ENCODE measurements at regions not wholly inside any gene's neighbourhood (a gene's known extent, or its start where the extent isn't known, plus 50 kb on each side); places are given as distances from the start of the nearest gene placed in this dataset.

DNA sequence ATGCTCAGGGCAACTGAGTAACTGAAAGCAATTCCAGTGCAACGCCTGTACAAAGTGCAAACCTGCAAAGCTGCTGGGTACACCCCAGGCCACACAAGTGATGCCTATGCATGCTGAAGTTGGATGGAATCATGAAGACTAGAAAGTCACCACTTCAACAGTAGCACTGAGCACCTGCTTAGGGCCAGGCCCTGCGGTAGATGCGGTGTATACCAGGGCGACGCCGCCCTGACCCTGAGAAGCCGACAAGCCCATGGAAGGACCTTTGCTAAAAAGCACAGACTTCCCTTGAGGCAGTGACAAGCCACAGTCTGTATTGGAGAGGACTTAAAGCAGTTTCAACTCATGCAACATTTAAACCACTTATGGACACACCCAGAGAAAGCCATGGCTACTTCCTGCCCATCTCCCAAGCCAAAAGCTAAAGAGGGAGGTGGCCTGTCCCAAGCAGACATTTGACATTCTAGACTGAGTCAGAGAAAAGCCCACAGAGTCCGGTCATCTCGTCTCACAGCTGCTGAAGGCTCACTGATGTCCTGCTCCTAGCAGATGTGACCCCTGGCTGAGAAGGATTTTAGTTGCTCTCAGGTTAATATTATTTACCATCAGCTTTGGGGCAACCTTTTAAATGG is 843.9 kb upstream of the TMEM132C start:
- in situ Hi-C loops (cut with HindIII; ENCODE audit: low pct_unique_long_range_greater_than_20kb, low sequenced_read_pairs), result no loop called here
- no peak for DNase-seq (ENCODE audit: low read depth, low spot score)

DNA sequence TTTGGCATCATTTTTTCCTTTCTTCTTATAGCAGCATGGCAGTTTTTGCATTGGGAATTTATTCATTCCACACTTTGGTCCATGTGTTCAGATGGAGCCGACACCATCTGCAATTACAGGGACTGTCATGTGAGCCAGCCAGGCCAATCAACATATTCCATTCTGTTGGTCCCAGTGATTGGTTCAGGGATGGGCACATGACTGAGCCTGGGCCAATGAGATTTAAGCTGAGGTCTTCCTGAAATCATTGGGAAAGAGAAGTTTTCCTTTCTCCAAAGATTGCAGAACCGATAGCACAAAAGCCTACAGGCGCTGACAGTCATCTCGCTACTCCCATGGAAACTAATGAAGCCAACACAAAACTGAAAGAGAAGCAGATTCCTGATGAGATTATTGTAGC is 841.5 kb upstream of the TMEM132C start:
- DNase-seq (ENCODE audit: low read depth, low spot score), result no peak
- in situ Hi-C loops (cut with HindIII; ENCODE audit: low pct_unique_long_range_greater_than_20kb, low sequenced_read_pairs), result no loop called here

DNA sequence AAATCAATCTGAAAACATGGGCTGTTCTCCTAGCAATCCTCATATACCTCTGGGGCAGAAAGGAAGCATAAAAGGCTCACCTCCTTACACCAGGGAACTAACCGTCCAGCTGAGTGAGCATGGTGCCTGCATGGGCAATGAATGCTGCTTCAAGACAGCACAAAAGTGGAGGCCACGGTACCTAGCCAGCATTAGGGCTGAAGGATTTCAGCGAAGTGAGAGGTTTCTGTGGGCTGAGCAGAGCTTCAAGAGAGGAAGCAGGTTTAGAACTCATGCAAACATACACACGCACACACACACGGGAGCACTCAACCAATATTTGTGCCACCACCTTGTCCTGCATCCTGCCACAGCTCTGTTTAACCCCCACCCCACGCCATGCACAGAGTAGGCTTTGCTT is 838.5 kb upstream of the TMEM132C start:
- in situ Hi-C loops (cut with HindIII; ENCODE audit: low pct_unique_long_range_greater_than_20kb, low sequenced_read_pairs), result no loop called here
- DNase-seq (ENCODE audit: low read depth, low spot score), result no peak

DNA sequence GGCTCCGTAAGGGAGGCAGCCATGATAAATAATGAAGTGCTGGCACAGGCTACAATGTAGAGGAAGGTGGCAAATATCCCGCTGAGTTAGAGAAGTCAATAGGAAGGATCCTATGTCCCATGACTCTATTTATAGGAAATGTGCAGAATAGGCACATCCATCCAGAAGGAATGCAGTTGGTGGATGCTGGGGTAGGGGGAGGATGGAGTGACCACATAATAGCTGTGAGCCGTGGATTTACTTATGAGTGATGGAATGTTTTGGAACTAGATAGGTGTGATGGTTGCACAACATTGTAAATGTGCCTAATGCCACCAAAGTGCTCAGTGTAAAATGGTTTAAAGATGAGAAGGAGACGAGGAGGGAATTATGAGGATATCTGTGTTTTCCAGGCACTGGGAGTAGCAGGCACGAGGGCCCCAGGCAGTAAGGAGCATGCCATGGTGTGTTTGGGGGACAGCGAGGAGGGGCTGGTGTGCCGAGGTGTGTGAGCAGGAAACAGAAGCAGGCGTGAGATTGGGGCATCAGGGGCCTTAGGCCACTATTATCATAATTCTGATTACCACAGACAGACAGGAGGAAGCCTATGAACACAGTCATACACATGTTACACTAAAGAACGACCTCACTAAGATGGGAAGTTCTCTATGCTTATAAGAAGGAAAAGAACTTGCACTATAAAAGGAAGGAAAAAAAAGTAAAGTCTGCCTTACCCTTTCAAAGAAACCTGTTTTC is 837.3 kb upstream of the TMEM132C start:
- DNase-seq (ENCODE audit: low read depth, low spot score), result no peak
- in situ Hi-C loops (cut with HindIII; ENCODE audit: low pct_unique_long_range_greater_than_20kb, low sequenced_read_pairs), result no loop called here

DNA sequence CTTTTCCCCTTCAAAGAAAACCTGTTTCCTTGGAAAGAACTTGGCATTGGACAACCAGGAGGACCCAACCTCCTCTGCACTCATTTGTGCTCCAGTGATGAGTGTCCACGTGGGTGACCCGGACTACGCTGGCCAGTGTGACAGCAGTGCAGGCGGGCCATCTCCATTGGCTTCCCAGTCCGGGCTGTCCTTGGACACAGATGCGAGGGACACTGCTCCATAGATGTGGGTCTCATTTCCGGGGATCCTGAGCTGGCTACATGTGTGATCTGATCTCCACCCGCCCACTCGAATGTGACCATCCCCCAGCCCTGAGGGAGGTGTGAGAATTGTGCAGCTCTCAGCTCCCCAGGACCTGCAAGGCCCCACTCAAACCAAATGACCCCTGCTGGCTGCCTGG is 836.6 kb upstream of the TMEM132C start:
- DNase-seq (ENCODE audit: low read depth, low spot score), result no peak
- in situ Hi-C loops (cut with HindIII; ENCODE audit: low pct_unique_long_range_greater_than_20kb, low sequenced_read_pairs), result no loop called here

DNA sequence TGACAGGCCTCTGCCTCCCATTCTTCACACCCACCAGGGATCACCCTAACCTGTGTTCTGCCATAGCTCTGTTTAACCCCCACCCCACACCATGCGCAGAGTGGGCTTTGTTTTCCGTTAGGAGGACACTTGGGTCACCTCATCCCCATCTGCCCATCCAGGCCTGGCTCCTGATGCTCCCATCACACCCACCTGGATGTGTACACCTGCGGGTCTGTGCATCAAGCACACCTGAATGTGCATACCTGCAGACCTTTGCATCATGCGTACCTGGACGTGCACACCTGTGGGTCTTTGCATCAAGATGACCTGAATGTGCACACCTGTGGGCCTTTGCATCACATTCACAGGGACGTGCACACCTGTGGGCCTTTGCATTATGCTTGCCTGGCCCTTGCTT is 835.8 kb upstream of the TMEM132C start:
- in situ Hi-C loops (cut with HindIII; ENCODE audit: low pct_unique_long_range_greater_than_20kb, low sequenced_read_pairs), result no loop called here
- no peak for DNase-seq (ENCODE audit: low read depth, low spot score)

DNA sequence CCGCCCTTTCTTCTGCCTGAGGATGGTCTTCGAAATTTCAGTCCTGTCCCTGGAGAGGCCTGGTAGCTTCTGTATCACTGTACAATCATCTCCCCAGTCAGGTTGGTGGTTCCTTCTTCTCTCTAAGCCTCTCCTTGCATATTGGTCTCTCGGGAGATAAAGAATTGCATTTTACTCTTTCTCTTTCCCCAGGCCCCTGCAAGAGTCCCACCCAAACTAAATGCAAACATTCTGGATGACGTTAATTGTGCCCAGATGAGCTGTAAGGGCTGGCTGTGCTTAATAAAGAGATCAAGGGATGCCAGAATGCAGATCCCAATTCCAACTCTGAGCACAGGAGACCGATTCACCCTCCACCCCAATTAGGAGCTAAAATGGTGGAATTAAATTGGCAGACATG is 835.4 kb upstream of the TMEM132C start:
- in situ Hi-C loops (cut with HindIII; ENCODE audit: low pct_unique_long_range_greater_than_20kb, low sequenced_read_pairs), result no loop called here
- no peak for DNase-seq (ENCODE audit: low read depth, low spot score)

DNA sequence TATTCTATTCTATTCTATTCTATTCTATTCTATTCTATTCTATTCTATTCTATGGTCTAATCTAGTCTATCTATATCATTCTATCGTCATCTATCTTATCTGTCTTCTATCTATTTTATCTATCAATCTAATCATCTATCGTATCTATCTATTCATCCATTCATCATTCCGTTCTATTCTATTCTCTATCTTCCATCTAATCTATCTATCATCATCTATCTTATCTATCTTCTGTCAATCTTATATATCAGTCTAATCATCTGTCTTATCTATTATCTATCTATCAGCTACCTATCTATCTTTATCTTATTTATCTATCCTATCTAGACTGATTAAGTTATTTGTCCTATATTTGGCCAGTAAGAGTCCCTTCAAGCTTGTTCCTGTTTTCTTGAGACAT is 831.5 kb upstream of the TMEM132C start:
- DNase-seq (ENCODE audit: low read depth, low spot score), result no peak
- in situ Hi-C loops (cut with HindIII; ENCODE audit: low pct_unique_long_range_greater_than_20kb, low sequenced_read_pairs), result no loop called here

DNA sequence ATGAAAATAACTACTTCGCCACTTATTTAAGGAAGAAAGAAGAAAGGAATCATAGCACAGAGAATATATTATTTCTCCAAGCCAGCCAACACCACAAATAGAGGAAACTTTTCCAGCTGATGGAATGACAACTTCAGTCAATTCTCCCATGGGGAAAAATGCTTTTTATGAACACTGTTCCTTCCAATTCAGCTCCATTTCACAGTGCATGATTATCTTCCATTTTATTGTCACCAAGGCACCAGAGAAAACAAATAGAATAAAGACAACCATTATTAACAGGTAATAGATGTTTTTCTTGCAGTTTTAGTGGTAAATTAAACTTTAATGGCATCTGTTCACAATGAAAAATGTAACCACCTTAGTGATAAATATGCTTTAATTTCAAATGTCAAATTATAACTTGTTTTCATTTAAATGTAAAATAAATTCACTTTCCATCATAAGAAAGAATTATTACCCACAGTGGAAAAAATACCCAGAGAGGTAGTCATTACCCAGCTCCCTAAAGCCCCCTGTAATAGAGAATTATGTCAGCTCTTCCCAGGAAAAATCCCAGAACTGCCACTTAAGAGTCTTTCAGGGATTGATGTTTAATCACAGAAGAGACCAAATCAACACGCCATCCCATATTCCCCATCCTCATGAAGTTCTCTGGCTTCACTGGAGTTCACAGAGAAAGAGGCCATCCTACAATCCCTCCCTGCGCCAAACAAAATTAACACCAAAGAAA is 828.3 kb upstream of the TMEM132C start:
- in situ Hi-C loops (cut with HindIII; ENCODE audit: low pct_unique_long_range_greater_than_20kb, low sequenced_read_pairs), result no loop called here
- DNase-seq (ENCODE audit: low read depth, low spot score), result no peak

DNA sequence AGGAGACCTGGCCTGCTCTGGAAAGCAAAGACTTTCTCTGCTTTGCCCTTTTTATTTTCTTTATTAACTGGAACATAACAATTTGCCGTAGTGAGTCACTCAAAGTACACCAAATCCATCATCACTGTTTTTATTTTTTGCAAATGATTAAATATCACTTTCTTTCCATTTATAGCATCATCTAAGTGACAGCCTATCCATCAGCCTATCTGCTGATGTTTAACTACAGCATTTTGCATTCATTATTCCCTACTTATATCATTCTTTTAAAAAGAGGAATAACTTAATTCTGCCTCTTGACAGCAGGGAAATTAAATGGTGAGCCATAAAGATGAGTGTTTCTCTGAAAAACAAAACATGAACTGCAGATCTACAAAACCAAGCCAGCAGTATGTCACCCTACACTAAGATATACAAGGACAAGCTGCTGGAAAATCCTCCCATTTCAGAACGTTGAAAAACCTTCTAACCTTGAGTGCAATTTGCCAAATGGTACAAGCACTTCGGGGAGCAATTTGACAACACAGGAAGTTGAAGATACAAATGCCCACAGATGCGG is 821.3 kb upstream of the TMEM132C start:
- DNase-seq (ENCODE audit: low read depth, low spot score), result no peak
- in situ Hi-C loops (cut with HindIII; ENCODE audit: low pct_unique_long_range_greater_than_20kb, low sequenced_read_pairs), result no loop called here

DNA sequence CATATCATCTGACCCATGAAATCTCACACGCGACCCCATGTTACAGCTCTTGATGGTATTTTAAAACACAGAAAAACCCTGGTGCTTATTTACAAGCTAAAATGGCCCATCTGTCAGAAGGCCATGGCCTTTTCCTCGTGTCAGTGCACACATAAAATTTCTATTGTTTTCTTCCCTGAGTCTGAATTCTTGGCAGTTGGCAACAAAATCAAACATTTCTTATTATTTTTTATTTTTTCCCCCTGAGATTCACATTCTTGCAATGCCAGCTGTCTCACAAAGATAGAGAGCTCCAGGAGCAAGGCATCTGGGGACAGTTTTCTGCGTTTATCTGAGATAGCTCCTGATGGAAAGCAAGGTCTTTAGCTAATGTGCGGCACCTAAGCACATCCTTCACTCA is 818.1 kb upstream of the TMEM132C start:
- no peak for DNase-seq (ENCODE audit: low read depth, low spot score)
- in situ Hi-C loops (cut with HindIII; ENCODE audit: low pct_unique_long_range_greater_than_20kb, low sequenced_read_pairs), result no loop called here

DNA sequence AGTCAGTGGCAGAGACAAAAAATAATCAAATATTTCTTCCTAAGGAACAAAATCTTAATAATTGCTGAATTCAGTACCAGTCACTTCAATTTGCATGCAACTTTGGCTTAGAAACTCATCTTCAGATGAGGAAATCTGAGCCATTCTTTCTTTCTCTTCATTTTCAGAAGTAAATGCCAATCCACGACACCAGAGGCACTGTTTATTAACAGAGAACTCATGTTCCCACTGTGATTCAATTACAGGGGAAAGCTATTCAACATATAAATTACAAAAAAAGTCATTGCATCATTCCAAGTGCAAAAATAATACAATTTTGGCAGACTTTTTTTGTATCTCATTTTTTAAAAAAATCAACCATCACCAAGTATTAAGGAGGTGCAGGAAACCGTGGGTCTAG is 816.1 kb upstream of the TMEM132C start:
- no peak for DNase-seq (ENCODE audit: low read depth, low spot score)
- in situ Hi-C loops (cut with HindIII; ENCODE audit: low pct_unique_long_range_greater_than_20kb, low sequenced_read_pairs), result no loop called here

DNA sequence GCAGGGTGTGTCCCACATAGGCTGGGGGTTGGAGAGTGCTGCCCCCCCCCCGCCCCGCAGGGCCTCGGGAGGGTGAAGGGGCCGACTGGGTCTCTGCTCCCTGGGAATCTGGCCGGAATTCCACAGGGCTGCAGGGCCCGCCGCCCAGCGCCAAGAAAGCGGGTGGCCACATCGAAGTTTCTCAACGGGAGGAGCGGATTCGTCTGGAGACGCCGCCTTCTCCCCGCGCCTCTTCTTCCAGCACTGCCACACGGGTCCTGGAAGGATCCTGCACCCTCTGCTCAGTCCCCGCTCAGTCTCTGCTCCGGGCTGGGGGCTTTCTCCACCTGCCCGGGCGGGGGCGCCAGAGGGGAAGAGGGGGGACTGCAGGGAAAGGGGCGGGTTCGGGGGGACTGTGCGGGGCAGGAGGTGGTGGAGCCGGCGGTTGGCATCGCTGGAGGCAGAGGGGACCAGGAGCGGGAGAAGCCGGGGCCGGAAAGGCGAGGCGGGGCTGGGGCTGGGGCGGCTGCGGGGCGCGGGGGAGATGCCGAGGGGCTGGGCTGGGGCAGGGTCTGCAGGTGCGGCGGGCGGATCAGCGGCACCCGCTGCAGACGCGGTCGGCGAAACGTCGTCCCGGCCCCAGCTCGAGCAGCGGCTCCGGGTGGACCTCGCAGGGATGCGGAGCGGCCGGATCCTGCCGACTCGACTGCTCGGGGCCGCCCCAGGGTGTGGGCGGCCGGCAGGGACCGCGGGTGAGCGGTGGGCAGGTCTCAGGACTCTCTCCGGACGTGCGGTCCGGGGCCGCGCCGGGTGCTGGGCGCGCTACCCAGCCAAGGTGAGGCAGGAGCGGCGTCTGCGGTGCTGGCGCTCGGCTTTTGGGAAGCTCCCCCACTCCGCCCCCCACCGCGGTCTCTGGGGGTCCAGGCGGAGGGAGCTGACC is 811.4 kb upstream of the TMEM132C start:
- DNase-seq (ENCODE audit: low read depth, low spot score), result no peak
- in situ Hi-C loops (cut with HindIII; ENCODE audit: low pct_unique_long_range_greater_than_20kb, low sequenced_read_pairs), result no loop called here

DNA sequence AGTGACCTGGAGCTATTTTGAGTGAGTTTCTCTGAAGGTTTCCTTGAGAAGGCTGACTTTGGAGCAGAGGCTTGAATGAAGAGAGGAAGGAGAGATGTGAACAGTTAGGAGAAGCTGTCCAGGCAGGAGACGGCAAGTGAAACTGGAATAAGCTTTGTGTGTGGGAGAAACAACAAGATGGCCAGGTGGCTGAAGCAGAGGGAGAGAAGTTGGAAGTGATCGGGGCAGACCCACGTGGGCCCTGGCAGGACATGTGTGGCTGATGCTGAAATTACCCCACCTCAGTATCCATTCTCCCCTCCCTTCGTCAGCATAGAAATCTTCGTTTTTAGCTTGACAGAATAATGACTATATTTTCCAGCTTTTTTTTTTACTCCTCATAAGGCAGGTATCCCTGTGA is 809.2 kb upstream of the TMEM132C start:
- in situ Hi-C loops (cut with HindIII; ENCODE audit: low pct_unique_long_range_greater_than_20kb, low sequenced_read_pairs), result no loop called here
- DNase-seq (ENCODE audit: low read depth, low spot score), result no peak

DNA sequence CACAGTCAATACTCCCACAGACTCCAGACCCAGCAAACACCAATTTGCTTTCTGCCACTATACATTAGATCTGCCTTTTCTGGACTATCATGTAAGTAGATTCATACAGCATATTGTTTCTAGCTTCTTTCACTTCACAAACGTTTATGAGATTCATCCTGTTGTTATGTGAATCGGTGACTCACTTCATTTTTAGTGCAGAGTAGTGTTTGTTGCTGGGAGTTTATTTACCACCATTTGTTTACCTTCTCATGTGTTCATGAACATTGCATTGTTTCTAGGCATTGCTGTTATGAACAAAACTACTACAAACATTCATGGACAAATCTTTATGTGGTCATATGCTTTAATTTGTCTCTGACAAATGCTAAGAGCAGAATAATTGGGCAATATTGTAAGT is 807.8 kb upstream of the TMEM132C start:
- in situ Hi-C loops (cut with HindIII; ENCODE audit: low pct_unique_long_range_greater_than_20kb, low sequenced_read_pairs), result no loop called here
- DNase-seq (ENCODE audit: low read depth, low spot score), result no peak

DNA sequence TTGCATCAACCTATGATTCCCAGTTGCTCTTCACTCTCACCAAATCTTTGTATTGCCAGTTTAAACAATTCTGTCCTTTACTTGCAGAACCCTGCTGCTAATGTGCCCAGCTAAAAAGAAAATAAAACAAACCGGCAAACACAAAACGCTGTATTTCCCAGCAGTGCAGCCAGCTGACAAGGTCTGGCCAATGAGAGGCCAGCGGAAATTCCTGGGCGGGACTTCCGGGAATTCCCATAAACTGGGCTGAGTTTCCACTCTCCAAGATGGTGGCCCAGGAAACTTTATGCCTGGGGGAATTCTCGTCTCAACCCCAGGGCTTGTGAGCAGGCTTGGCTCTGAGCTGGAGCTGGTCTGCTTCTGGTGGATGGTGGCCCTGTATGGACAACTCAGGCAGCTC is 807.3 kb upstream of the TMEM132C start:
- in situ Hi-C loops (cut with HindIII; ENCODE audit: low pct_unique_long_range_greater_than_20kb, low sequenced_read_pairs), result no loop called here

DNA sequence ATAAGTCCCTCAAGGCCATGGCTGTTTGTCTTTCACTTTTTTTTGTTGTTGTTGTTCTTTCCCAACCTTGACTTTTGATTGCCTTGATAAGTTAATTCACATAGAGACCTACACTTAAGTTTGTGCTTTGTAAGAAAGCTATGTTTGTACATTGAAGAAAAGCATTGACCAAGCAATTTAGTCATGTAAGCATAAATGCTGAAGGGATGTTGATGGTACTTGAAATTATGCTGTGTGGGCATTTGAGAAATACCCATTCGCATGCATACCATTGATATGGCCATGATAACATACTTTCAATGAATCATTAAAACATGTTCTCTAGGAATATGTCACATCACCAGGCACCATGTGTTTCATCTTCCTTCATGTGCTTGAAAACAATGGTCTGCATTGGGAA is 803.7 kb upstream of the TMEM132C start:
- no peak for DNase-seq (ENCODE audit: low read depth, low spot score)
- in situ Hi-C loops (cut with HindIII; ENCODE audit: low pct_unique_long_range_greater_than_20kb, low sequenced_read_pairs), result no loop called here

More for the DNA sequence above, 807.3 kb upstream of the TMEM132C start:
- DNase-seq (ENCODE audit: low read depth, low spot score), result peak; percentile 33

DNA sequence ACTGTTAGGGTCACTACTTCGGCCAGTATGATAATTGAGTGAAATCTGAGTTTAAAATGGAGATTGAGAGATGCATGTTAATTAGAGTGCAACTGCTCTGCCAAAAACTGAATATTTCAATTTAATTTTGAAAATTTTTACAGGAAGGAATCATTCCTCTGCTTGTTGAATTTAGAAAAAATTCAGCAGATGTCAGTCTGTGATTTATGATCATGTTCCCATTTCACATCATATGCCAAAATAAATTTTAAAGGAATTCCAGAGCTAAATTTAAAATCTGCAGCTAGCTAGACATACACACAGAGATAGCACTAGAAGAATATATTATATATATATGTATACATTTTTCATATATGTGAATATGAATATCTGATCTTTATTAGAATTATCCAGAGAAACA is 797.6 kb upstream of the TMEM132C start:
- in situ Hi-C loops (cut with HindIII; ENCODE audit: low pct_unique_long_range_greater_than_20kb, low sequenced_read_pairs), result no loop called here
- no peak for DNase-seq (ENCODE audit: low read depth, low spot score)

Measured in SK-MEL-5 (cell line).